ENCODE measurements at regions not wholly inside any gene's neighbourhood (a gene's known extent, or its start where the extent isn't known, plus 50 kb on each side); places are given as distances from the start of the nearest gene placed in this dataset.

DNA sequence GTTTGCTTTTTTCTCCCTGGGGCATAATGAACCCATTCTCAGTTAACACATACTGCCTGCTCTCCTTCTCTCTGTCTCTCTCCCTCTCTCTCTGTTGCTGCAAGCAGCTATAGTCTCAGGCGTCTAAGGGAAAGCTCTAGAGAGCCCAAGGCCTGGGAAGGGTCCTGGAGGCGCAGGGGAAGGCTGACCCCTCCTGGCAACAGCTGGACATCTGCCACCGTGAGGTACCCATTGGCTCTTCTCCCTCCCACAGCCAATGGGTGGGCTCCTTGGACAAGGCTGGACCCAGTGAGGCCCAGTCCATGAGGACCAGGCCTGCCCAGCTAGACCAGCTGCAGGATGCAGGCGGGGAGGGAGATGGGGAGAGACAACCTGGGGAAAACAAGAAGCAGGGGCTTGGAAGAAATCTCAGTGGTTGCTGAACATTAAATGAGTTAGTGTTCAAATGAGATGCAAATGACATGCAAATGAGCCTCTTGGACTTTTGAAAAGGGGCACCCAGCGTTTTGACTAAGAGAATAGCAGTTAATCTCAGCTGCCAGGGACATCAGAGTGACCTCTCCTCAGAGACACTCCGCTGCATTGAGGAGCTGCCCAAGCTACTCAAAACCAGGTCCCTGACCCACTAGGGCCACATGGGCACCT lies 349.7 kb downstream of the BUD13 start:
- H3K27me3 ChIP-seq = no peaks in the 10 kb centered on the region
- TF ChIP-seq, protein P1, sequence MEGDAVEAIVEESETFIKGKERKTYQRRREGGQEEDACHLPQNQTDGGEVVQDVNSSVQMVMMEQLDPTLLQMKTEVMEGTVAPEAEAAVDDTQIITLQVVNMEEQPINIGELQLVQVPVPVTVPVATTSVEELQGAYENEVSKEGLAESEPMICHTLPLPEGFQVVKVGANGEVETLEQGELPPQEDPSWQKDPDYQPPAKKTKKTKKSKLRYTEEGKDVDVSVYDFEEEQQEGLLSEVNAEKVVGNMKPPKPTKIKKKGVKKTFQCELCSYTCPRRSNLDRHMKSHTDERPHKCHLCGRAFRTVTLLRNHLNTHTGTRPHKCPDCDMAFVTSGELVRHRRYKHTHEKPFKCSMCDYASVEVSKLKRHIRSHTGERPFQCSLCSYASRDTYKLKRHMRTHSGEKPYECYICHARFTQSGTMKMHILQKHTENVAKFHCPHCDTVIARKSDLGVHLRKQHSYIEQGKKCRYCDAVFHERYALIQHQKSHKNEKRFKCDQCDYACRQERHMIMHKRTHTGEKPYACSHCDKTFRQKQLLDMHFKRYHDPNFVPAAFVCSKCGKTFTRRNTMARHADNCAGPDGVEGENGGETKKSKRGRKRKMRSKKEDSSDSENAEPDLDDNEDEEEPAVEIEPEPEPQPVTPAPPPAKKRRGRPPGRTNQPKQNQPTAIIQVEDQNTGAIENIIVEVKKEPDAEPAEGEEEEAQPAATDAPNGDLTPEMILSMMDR (IDR thresholded peaks at IDR 0.05) = no peak
- TF ChIP-seq EP300 (IDR thresholded peaks at IDR 0.05) (no peak), POLR2A (IDR thresholded peaks at IDR 0.05) (no peak), POLR2AphosphoS5 (IDR thresholded peaks at IDR 0.05) (no peak)
- no peaks in the 10 kb centered on the region for H3K9me3 ChIP-seq
- no peak overlapping the region for H3K27ac ChIP-seq
- ATAC-seq = no peak
- no peaks in the 10 kb centered on the region for H3K36me3 ChIP-seq
- no peak overlapping the region for H3K4me3 ChIP-seq
- WGBS, 2 donors (ENCODE audit: low coverage in 1 of 2) = 61 to 83% methylated on average over 2 to 4 of the region's 6 CpGs
- peaks cover 0 to 4% (median 0%) of the 10 kb centered on the region in 3 donors for H3K4me1 ChIP-seq

- Histone ChIP-seq H3K36me3 (no peaks in the 10 kb centered on the region), H3K4me3 (no peak overlapping the region), H3K27ac (no peak overlapping the region), H3K4me1 (no peaks in the 10 kb centered on the region), H3K9me3 (no peaks in the 10 kb centered on the region), H3K27me3 (no peaks in the 10 kb centered on the region)
- no peak for TF ChIP-seq POLR2AphosphoS5 (IDR thresholded peaks at IDR 0.05)
- no peak for TF ChIP-seq POLR2A (IDR thresholded peaks at IDR 0.05)
- no peak for TF ChIP-seq EP300 (IDR thresholded peaks at IDR 0.05)
- TF ChIP-seq, protein P1 (IDR thresholded peaks at IDR 0.05) = no peak
- ATAC-seq = no peak
These were observed 350.2 kb downstream of the BUD13 start for GRCh38 chr11:116422556-116422955.

DNA sequence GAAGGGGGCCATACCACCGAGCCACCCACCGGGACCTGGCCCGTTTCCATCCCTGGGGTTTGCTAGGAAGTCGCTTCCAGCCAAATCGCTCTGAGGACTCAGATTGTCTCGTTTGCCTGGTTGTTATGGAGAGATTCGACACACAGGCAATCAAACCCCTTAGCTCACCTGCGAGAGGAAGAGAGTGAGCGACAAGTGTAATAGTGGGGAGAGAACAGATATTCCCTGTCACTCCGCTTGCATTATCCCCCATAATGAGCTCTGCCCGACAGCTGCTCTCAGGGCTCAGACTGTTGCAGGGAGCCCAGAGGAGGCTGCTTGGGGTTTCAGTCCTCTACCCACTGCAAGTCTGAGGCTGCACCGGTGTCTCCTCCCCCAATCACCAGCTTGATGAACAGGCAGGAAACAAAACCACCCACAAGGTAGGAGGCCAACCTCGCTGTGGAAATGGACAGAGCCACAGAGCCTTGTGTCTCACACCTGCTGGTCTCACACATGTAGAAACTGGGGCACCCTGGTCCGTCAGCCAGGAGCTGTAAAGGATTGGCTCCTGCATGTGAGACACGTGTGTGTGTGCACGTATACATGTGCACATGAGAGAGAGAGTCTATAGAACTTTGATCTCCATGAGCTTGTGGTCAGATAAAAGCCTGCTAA lies 351.1 kb downstream of the BUD13 start:
- WGBS, 2 donors (ENCODE audit: low coverage in 1 of 2) = 77% methylated on average over 5 of the region's 16 CpGs; no CpG with 5 or more reads in 1 of the 2 donors
- Histone ChIP-seq H3K36me3 (no peaks in the 10 kb centered on the region), H3K4me3 (no peak overlapping the region), H3K4me1 (no peaks in the 10 kb centered on the region), H3K9me3 (no peaks in the 10 kb centered on the region), H3K27me3 (no peaks in the 10 kb centered on the region), H3K27ac (no peak overlapping the region)
- ATAC-seq = no peak
- TF ChIP-seq, protein P1 (IDR thresholded peaks at IDR 0.05) = no peak
- TF ChIP-seq EP300 (IDR thresholded peaks at IDR 0.05) = no peak
- no peak for TF ChIP-seq POLR2A (IDR thresholded peaks at IDR 0.05)
- no peak for TF ChIP-seq POLR2AphosphoS5 (IDR thresholded peaks at IDR 0.05)

DNA sequence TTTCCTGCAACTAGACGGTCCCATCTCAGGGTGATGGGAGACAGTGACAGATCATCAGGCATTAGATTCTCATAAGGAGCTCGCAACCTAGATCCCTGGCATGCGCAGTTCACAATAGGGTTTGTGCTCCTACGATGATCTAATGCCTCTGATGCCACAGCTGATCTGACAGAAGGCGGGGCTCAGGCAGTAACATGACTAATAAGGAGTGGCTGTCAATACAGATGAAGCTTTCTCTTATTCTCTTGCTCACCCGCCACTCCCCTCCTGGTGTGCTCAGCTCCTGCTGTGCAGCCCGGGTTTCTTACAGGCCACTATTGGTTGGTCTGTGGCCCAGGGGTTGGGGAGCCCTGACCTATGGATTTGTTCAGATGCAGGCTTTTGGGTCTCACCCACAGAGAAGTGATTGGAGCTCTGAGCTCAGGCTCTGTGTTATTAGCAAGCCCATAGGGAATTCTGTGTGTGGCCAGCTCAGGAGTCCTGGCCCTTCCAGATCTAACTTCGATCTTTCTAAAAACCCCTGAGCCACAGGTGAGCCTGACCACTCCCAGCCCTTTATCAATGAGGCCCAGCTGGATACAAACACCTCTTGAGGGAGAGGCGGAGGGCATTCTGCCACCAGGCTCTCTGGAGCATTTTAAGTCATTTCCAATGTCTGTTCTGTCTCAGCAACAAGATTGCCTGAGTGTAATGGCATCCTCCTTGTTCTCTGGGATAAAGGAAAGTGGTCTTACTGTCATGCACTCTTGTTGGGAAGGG lies 351.8 kb downstream of the BUD13 start:
- no peaks in the 10 kb centered on the region for H3K4me1 ChIP-seq
- no peak for ATAC-seq

More for the DNA sequence above, 351.8 kb downstream of the BUD13 start:
- 74 to 85% methylated on average over 4 to 6 of the region's 9 CpGs for WGBS, 2 donors (ENCODE audit: low coverage in 1 of 2)
- TF ChIP-seq EP300 (IDR thresholded peaks at IDR 0.05) (no peak), POLR2AphosphoS5 (IDR thresholded peaks at IDR 0.05) (no peak), POLR2A (IDR thresholded peaks at IDR 0.05) (no peak)
- TF ChIP-seq, protein P1 (IDR thresholded peaks at IDR 0.05) = no peak
- no peak overlapping the region for H3K27ac ChIP-seq
- no peak overlapping the region for H3K4me3 ChIP-seq
- no peaks in the 10 kb centered on the region for H3K9me3 ChIP-seq
- no peaks in the 10 kb centered on the region for H3K36me3 ChIP-seq
- no peaks in the 10 kb centered on the region for H3K27me3 ChIP-seq

Data from gastroesophageal sphincter (tissue), 4 donors.